ENCODE measurements at regions not wholly inside any gene's neighbourhood (a gene's known extent, or its start where the extent isn't known, plus 50 kb on each side); places are given as distances from the start of the nearest gene placed in this dataset.

- no peak for TF ChIP-seq CTCF (IDR thresholded peaks at IDR 0.05)
- TF ChIP-seq EZH2 (IDR thresholded peaks at IDR 0.05; ENCODE audit: borderline replicate concordance, insufficient read depth, low read depth, low read length, poor library complexity, severe bottlenecking), result no peak
Observed at GRCh38 chr20:23277316-23277715, 73.3 kb upstream of the NXT1 start.
